AG10803 (cell line): ENCODE measurements at regions not wholly inside any gene's neighbourhood (a gene's known extent, or its start where the extent isn't known, plus 50 kb on each side); places are given as distances from the start of the nearest gene placed in this dataset.

ENCODE experiments used
- DNase-seq: peaks from one replicate; pipeline ENCODE4 v3.0.0; 2010; ENCODE audit warnings: low read depth
- H3K4me3 ChIP-seq: 2 replicates; pipeline ENCODE4 v1.5.1; 2011; ENCODE audit warnings: mild to moderate bottlenecking, low read length, control low read depth
- CTCF ChIP-seq: conservative IDR thresholded peaks from 2 replicates; pipeline ENCODE4 v1.5.1; 2011; ENCODE audit warnings: mild to moderate bottlenecking, low read length, control low read depth, inconsistent platforms

GRCh38 chr16:8293413-8293812 is 296.9 kb downstream of the TMEM114 start:
- no peak for TF ChIP-seq CTCF
- DNase-seq, result no peak
- no peak overlapping the region for H3K4me3 ChIP-seq

- no peak for DNase-seq
- no peak overlapping the region for H3K4me3 ChIP-seq
- no peak for TF ChIP-seq CTCF
Observed at GRCh38 chr16:8292271-8292670, 298.0 kb downstream of the TMEM114 start.

GRCh38 chr16:8286348-8286747 is 304.0 kb downstream of the TMEM114 start:
- no peak overlapping the region for H3K4me3 ChIP-seq
- no peak for TF ChIP-seq CTCF
- DNase-seq, result no peak

DNA sequence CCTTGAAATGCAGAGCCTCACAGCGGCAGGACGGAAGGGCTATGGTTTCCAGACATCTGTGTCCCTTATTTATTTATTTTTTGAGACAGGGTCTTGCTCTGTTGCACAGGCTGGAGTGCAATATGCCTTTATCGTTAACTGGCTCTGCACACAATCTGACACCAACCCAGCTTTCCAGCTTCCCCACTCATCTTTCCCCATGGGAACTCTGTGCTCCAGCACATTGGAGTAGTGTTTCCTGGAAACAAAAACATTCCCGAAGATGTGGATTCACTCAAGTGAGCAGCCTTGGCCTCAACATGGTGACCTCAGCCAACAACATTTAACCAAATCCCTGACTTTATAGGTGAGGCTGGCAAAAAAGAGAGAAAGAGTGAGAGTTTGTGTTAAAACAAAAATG is 307.1 kb downstream of the TMEM114 start:
- TF ChIP-seq CTCF, result no peak
- no peak for DNase-seq
- H3K4me3 ChIP-seq, result no peak overlapping the region

GRCh38 chr16:8278031-8278580 is 312.2 kb downstream of the TMEM114 start:
- no peak for TF ChIP-seq CTCF
- no peak for DNase-seq
- no peak overlapping the region for H3K4me3 ChIP-seq

- DNase-seq, result no peak
- TF ChIP-seq CTCF, result no peak
- no peak overlapping the region for H3K4me3 ChIP-seq
Observed at GRCh38 chr16:8271344-8271743, 319.0 kb downstream of the TMEM114 start.

DNA sequence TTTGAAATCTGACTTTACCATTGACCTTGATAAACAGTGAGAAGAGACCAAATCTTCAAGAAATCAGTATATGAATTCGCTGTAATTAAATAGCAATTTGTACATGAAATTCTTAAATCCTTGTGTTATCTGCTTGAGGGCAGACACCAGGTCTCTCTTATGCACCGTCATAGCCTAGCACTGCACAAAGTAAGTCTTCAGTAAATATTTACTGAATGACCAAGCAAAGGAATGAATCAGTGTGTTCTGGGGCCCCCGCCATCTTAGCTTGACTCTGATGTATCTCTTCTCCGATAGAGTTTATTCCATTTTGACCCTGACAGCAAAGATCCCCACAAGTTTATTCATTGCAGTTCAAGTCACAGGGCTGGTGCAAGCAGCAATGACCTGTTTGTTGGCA is 328.0 kb downstream of the TMEM114 start:
- no peak for TF ChIP-seq CTCF
- DNase-seq, result no peak
- no peak overlapping the region for H3K4me3 ChIP-seq
